ENCODE measurements at regions not wholly inside any gene's neighbourhood (a gene's known extent, or its start where the extent isn't known, plus 50 kb on each side); places are given as distances from the start of the nearest gene placed in this dataset.

GRCh38 chr11:80065086-80065485 lies 624.3 kb upstream of the TENM4 start:
- H3K4me3 ChIP-seq = no peak overlapping the region
- no peak for TF ChIP-seq POLR2A (IDR thresholded peaks at IDR 0.05)
- in situ Hi-C loops (cut with MboI; ENCODE audit: low sequenced_read_pairs in 4 of 4) (no loop called here), intact Hi-C loops (cut with DNase I; ENCODE audit: low total_unique reads) (no loop called here)
- no peaks in the 10 kb centered on the region for H3K36me3 ChIP-seq
- H3K4me1 ChIP-seq = no peaks in the 10 kb centered on the region
- no peak overlapping the region for H3K27ac ChIP-seq
- ATAC-seq (no peak), DNase-seq (no peak)
- no peaks in the 10 kb centered on the region for H3K9me3 ChIP-seq
- H3K27me3 ChIP-seq = no peaks in the 10 kb centered on the region

- Histone ChIP-seq H3K9me3 (no peaks in the 10 kb centered on the region), H3K27me3 (no peaks in the 10 kb centered on the region), H3K4me1 (no peaks in the 10 kb centered on the region), H3K4me3 (no peak overlapping the region), H3K27ac (no peak overlapping the region), H3K36me3 (no peaks in the 10 kb centered on the region)
- TF ChIP-seq CTCF (IDR thresholded peaks at IDR 0.05 in 4 of 5, conservative IDR thresholded peaks at IDR 0.05 in 1 of 5) = no peak
- no peak for TF ChIP-seq POLR2A (IDR thresholded peaks at IDR 0.05)
- intact Hi-C loops (cut with DNase I; ENCODE audit: low total_unique reads) = no loop called here
- ATAC-seq = no peak
- in situ Hi-C loops (cut with MboI; ENCODE audit: low sequenced_read_pairs in 4 of 4) = no loop called here
- DNase-seq = no peak
Observed at GRCh38 chr11:80061056-80061455, 620.2 kb upstream of the TENM4 start.

GRCh38 chr11:80054582-80055165 lies 613.8 kb upstream of the TENM4 start:
- Histone ChIP-seq H3K36me3 (no peaks in the 10 kb centered on the region), H3K4me3 (no peak overlapping the region), H3K27ac (no peak overlapping the region), H3K9me3 (no peaks in the 10 kb centered on the region), H3K27me3 (no peaks in the 10 kb centered on the region), H3K4me1 (no peaks in the 10 kb centered on the region)
- in situ Hi-C loops (cut with MboI; ENCODE audit: low sequenced_read_pairs in 4 of 4) = no loop called here
- ATAC-seq (no peak), DNase-seq (no peak)
- intact Hi-C loops (cut with DNase I; ENCODE audit: low total_unique reads) = no loop called here
- no peak for TF ChIP-seq CTCF (IDR thresholded peaks at IDR 0.05 in 4 of 5, conservative IDR thresholded peaks at IDR 0.05 in 1 of 5)
- TF ChIP-seq POLR2A (IDR thresholded peaks at IDR 0.05) = no peak

- intact Hi-C loops (cut with DNase I; ENCODE audit: low total_unique reads) = no loop called here
- H3K27ac ChIP-seq = no peak overlapping the region
- no peaks in the 10 kb centered on the region for H3K36me3 ChIP-seq
- TF ChIP-seq POLR2A (IDR thresholded peaks at IDR 0.05) (no peak), CTCF (IDR thresholded peaks at IDR 0.05 in 4 of 5, conservative IDR thresholded peaks at IDR 0.05 in 1 of 5) (no peak)
- H3K4me1 ChIP-seq = no peaks in the 10 kb centered on the region
- no peaks in the 10 kb centered on the region for H3K27me3 ChIP-seq
- DNase-seq (peak in 1 of 2 donors; percentile 15), ATAC-seq (peak in 1 of 2 donors; percentile 47)
- in situ Hi-C loops (cut with MboI; ENCODE audit: low sequenced_read_pairs in 4 of 4) = no loop called here
- H3K9me3 ChIP-seq = no peaks in the 10 kb centered on the region
- H3K4me3 ChIP-seq = no peak overlapping the region
Observed at GRCh38 chr11:80048513-80048912, 607.7 kb upstream of the TENM4 start.

- in situ Hi-C loops (cut with MboI; ENCODE audit: low sequenced_read_pairs in 4 of 4) = no loop called here
- no peak overlapping the region for H3K27ac ChIP-seq
- ATAC-seq (no peak), DNase-seq (no peak)
- H3K4me3 ChIP-seq = no peak overlapping the region
- no peak for TF ChIP-seq POLR2A (IDR thresholded peaks at IDR 0.05)
- TF ChIP-seq CTCF (IDR thresholded peaks at IDR 0.05 in 4 of 5, conservative IDR thresholded peaks at IDR 0.05 in 1 of 5) = no peak
- H3K9me3 ChIP-seq = no peaks in the 10 kb centered on the region
- H3K36me3 ChIP-seq = no peaks in the 10 kb centered on the region
- H3K4me1 ChIP-seq = no peaks in the 10 kb centered on the region
- intact Hi-C loops (cut with DNase I; ENCODE audit: low total_unique reads) = no loop called here
- H3K27me3 ChIP-seq = no peaks in the 10 kb centered on the region
Observed at GRCh38 chr11:80041136-80042000, 600.5 kb upstream of the TENM4 start.

All from gastrocnemius medialis (tissue), 4 donors.